ENCODE measurements at regions not wholly inside any gene's neighbourhood (a gene's known extent, or its start where the extent isn't known, plus 50 kb on each side); places are given as distances from the start of the nearest gene placed in this dataset.

DNA sequence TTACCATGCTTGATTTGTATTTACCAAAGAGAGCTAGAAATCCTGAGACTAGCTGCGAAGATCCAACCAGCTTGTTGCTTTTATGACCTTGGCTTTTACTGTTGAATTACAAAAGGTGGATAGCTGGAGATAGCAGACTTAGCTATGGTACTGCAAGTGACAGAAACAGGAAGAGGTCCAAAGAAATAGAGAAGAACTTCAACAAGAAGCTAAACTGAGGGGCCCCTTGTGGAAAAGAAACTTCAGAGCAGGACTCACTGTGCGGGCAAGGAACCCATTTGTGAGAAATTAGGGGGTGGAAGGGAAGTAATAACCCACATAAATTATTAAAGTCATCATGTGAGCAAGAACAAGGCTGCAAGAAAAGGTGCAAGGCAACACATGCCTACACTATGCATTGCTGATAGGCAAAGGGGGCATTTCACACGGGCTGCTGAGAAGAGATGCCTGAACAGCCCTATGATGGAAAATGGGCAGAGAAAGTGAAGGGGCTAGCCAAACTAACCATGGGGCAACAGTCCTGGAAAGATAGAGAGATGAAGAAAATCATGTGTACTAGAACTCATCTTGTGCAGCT lies 116.6 kb upstream of the PRDX6 start:
- no peaks in the 10 kb centered on the region for H3K36me3 ChIP-seq (ENCODE audit: control insufficient read depth in 1 of 2, insufficient read depth in 2 of 2, low read length in 2 of 2)
- ChIA-PET POLR2A (no interaction called here), CTCF (no interaction called here), RAD21 (ENCODE audit: low non-redundant PET in 1 of 2, low total read pairs in 2 of 2, uncharacterized antibody in 2 of 2, unreplicated experiment in 2 of 2) (no interaction called here)
- no peaks in the 10 kb centered on the region for H3K4me1 ChIP-seq (ENCODE audit: control insufficient read depth in 1 of 2, insufficient read depth in 2 of 2, low read length in 2 of 2)
- H3K4me3 ChIP-seq (replicated peaks in 1 of 2; ENCODE audit: low read depth in 1 of 2, low read length in 2 of 2) = no peak overlapping the region
- H4K20me1 ChIP-seq (ENCODE audit: insufficient read depth) = no peaks in the 10 kb centered on the region
- BruUV-seq (replicated peaks) = no TSS peak
- H3K9me2 ChIP-seq (ENCODE audit: insufficient read depth) = no peaks in the 10 kb centered on the region
- no peaks in the 10 kb centered on the region for H3K27me3 ChIP-seq (ENCODE audit: insufficient read depth, low read length)
- no peak overlapping the region for H3K4me2 ChIP-seq (ENCODE audit: low read length)
- DNase-seq (ENCODE audit: low read depth, low spot score) = no peak
- H3K79me2 ChIP-seq (ENCODE audit: insufficient read depth, low read length) = no peaks in the 10 kb centered on the region
- TF ChIP-seq ELF1 (IDR thresholded peaks at IDR 0.05; ENCODE audit: borderline replicate concordance, low read depth) = no peak
- TF ChIP-seq SRF (IDR thresholded peaks at IDR 0.05; ENCODE audit: low read depth) = no peak
- TF ChIP-seq RAD21 (IDR thresholded peaks at IDR 0.05; ENCODE audit: low read depth) = no peak
- TF ChIP-seq, protein P1, sequence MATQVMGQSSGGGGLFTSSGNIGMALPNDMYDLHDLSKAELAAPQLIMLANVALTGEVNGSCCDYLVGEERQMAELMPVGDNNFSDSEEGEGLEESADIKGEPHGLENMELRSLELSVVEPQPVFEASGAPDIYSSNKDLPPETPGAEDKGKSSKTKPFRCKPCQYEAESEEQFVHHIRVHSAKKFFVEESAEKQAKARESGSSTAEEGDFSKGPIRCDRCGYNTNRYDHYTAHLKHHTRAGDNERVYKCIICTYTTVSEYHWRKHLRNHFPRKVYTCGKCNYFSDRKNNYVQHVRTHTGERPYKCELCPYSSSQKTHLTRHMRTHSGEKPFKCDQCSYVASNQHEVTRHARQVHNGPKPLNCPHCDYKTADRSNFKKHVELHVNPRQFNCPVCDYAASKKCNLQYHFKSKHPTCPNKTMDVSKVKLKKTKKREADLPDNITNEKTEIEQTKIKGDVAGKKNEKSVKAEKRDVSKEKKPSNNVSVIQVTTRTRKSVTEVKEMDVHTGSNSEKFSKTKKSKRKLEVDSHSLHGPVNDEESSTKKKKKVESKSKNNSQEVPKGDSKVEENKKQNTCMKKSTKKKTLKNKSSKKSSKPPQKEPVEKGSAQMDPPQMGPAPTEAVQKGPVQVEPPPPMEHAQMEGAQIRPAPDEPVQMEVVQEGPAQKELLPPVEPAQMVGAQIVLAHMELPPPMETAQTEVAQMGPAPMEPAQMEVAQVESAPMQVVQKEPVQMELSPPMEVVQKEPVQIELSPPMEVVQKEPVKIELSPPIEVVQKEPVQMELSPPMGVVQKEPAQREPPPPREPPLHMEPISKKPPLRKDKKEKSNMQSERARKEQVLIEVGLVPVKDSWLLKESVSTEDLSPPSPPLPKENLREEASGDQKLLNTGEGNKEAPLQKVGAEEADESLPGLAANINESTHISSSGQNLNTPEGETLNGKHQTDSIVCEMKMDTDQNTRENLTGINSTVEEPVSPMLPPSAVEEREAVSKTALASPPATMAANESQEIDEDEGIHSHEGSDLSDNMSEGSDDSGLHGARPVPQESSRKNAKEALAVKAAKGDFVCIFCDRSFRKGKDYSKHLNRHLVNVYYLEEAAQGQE (IDR thresholded peaks at IDR 0.05; ENCODE audit: low read depth) = no peak
- TF ChIP-seq FOSL1 (IDR thresholded peaks at IDR 0.05; ENCODE audit: low read depth) = no peak
- no peak for TF ChIP-seq EGR1 (IDR thresholded peaks at IDR 0.05; ENCODE audit: low read depth)
- no peak for TF ChIP-seq TCF7L2 (IDR thresholded peaks at IDR 0.05; ENCODE audit: borderline replicate concordance, extremely low read depth, insufficient read depth, insufficient read length)
- no peak for TF ChIP-seq EZH2 (IDR thresholded peaks at IDR 0.05)
- TF ChIP-seq, protein P2, sequence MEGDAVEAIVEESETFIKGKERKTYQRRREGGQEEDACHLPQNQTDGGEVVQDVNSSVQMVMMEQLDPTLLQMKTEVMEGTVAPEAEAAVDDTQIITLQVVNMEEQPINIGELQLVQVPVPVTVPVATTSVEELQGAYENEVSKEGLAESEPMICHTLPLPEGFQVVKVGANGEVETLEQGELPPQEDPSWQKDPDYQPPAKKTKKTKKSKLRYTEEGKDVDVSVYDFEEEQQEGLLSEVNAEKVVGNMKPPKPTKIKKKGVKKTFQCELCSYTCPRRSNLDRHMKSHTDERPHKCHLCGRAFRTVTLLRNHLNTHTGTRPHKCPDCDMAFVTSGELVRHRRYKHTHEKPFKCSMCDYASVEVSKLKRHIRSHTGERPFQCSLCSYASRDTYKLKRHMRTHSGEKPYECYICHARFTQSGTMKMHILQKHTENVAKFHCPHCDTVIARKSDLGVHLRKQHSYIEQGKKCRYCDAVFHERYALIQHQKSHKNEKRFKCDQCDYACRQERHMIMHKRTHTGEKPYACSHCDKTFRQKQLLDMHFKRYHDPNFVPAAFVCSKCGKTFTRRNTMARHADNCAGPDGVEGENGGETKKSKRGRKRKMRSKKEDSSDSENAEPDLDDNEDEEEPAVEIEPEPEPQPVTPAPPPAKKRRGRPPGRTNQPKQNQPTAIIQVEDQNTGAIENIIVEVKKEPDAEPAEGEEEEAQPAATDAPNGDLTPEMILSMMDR (IDR thresholded peaks at IDR 0.05 in 2 of 3, conservative IDR thresholded peaks at IDR 0.05 in 1 of 3; ENCODE audit: borderline replicate concordance in 1 of 3, insufficient read depth in 1 of 3, low read depth in 2 of 3, low read length in 2 of 3) = no peak
- TF ChIP-seq CEBPB (IDR thresholded peaks at IDR 0.05; ENCODE audit: low read depth) = no peak
- no peak for TF ChIP-seq CBX3 (IDR thresholded peaks at IDR 0.05; ENCODE audit: low read depth)
- no peak overlapping the region for H3K9ac ChIP-seq (ENCODE audit: low read length)
- H3K27ac ChIP-seq (ENCODE audit: low read depth, low read length) = no peak overlapping the region
- intact Hi-C loops (cut with micrococcal nuclease) = no loop called here
- ATAC-seq = no peak
- no peaks in the 10 kb centered on the region for H3K9me3 ChIP-seq (ENCODE audit: control insufficient read depth in 1 of 2, insufficient read depth in 1 of 2, low read depth in 1 of 2, low read length in 2 of 2)
- H2AFZ ChIP-seq (ENCODE audit: low read depth, low read length, poor library complexity, severe bottlenecking) = no peak overlapping the region
